Hepatocyte (in vitro differentiated cells): ENCODE measurements at regions not wholly inside any gene's neighbourhood (a gene's known extent, or its start where the extent isn't known, plus 50 kb on each side); places are given as distances from the start of the nearest gene placed in this dataset.

Source experiments
- DNase-seq: peaks from one replicate; pipeline ENCODE4 v3.0.0-alpha.2; 2016; ENCODE audit warnings: low spot score
- H2AFZ ChIP-seq: fragments of 200-600 bp; sonication (generic); 2 replicates; pipeline ENCODE4 v1.6.0; 2016; ENCODE audit warnings: antibody characterized with exemption, mild to moderate bottlenecking
- H3K27ac ChIP-seq: fragments of 200-600 bp; sonication (generic); 2 replicates; pipeline ENCODE4 v1.5.1; 2016; ENCODE audit warnings: mild to moderate bottlenecking
- H3K27me3 ChIP-seq: fragments of 200-600 bp; sonication (generic); 2 replicates; pipeline ENCODE4 v1.6.1; 2016
- H3K36me3 ChIP-seq: fragments of 200-600 bp; sonication (generic); replicated peaks from 2 replicates; pipeline ENCODE4 v1.5.1; 2016; ENCODE audit warnings: low read depth; ENCODE audit not compliant: insufficient read depth
- H3K4me1 ChIP-seq: fragments of 200-600 bp; sonication (generic); 2 replicates; pipeline ENCODE4 v1.5.1; 2016; ENCODE audit warnings: mild to moderate bottlenecking, moderate library complexity; ENCODE audit not compliant: insufficient read depth
- H3K4me2 ChIP-seq: fragments of 200-600 bp; sonication (generic); 2 replicates; pipeline ENCODE4 v1.6.0; 2016
- H3K4me3 ChIP-seq: fragments of 200-600 bp; sonication (generic); 2 replicates; pipeline ENCODE4 v1.5.1; 2016; ENCODE audit warnings: mild to moderate bottlenecking
- H3K79me2 ChIP-seq: fragments of 200-600 bp; sonication (generic); 2 replicates; pipeline ENCODE4 v1.6.0; 2017; ENCODE audit warnings: mild to moderate bottlenecking
- H3K9me2 ChIP-seq: fragments of 200-600 bp; sonication (generic); replicated peaks from 2 replicates; pipeline ENCODE4 v1.6.0; 2017; ENCODE audit warnings: mild to moderate bottlenecking; ENCODE audit not compliant: insufficient read depth
- H3K9me3 ChIP-seq: fragments of 200-600 bp; sonication (generic); 2 replicates; pipeline ENCODE4 v1.5.1; 2016; ENCODE audit warnings: low read depth, mild to moderate bottlenecking
- H4K20me1 ChIP-seq: fragments of 200-600 bp; sonication (generic); 2 replicates; pipeline ENCODE4 v1.6.0; 2016; ENCODE audit warnings: mild to moderate bottlenecking; ENCODE audit not compliant: insufficient read depth, poor library complexity, severe bottlenecking
- CTCF ChIP-seq: fragments of 200-600 bp; sonication (generic); IDR thresholded peaks from 2 replicates; pipeline ENCODE4 v1.5.1; 2016; ENCODE audit warnings: antibody characterized with exemption, mild to moderate bottlenecking; ENCODE audit not compliant: poor library complexity
- EZH2 ChIP-seq: fragments of 200-600 bp; sonication (generic); IDR thresholded peaks from 2 replicates; pipeline ENCODE4 v1.6.1; 2016; ENCODE audit warnings: antibody characterized with exemption, mild to moderate bottlenecking, borderline replicate concordance
- EZH2phosphoT487 ChIP-seq: fragments of 200-600 bp; sonication (generic); IDR thresholded peaks from one replicate; pipeline ENCODE4 v1.6.1; 2018; ENCODE audit warnings: antibody characterized with exemption, mild to moderate bottlenecking, low read depth, moderate library complexity; ENCODE audit not compliant: unreplicated experiment, severe bottlenecking
- WGBS: methylation state at CpG from one replicate; pipeline ENCODE4 v1.1.6; 2016; ENCODE audit warnings: low lambda C conversion rate; ENCODE audit errors: missing lambda C conversion rate; 5-methylcytosine and 5-hydroxymethylcytosine counted together

GRCh38 chr20:60474385-60474910, 516.2 kb downstream of the CDH26 start:
- H3K27ac ChIP-seq = no peak overlapping the region
- no peak overlapping the region for H2AFZ ChIP-seq
- H3K9me3 ChIP-seq = no peaks in the 10 kb centered on the region
- no peak overlapping the region for H3K4me2 ChIP-seq
- TF ChIP-seq CTCF (no peak), EZH2 (no peak), EZH2phosphoT487 (no peak)
- no peaks in the 10 kb centered on the region for H4K20me1 ChIP-seq
- H3K27me3 ChIP-seq = no peaks in the 10 kb centered on the region
- no peaks in the 10 kb centered on the region for H3K79me2 ChIP-seq
- no peak overlapping the region for H3K4me3 ChIP-seq
- H3K36me3 ChIP-seq = no peaks in the 10 kb centered on the region
- H3K4me1 ChIP-seq = no peaks in the 10 kb centered on the region
- WGBS = 85% methylated on average over 8 of the region's 8 CpGs
- DNase-seq = no peak
- no peaks in the 10 kb centered on the region for H3K9me2 ChIP-seq

GRCh38 chr20:60476045-60476444, 517.8 kb downstream of the CDH26 start:
- no peak overlapping the region for H2AFZ ChIP-seq
- no peaks in the 10 kb centered on the region for H4K20me1 ChIP-seq
- no peak overlapping the region for H3K4me3 ChIP-seq
- H3K4me2 ChIP-seq = no peak overlapping the region
- H3K36me3 ChIP-seq = no peaks in the 10 kb centered on the region
- no peaks in the 10 kb centered on the region for H3K4me1 ChIP-seq
- H3K27me3 ChIP-seq = no peaks in the 10 kb centered on the region
- TF ChIP-seq EZH2 (no peak), CTCF (no peak), EZH2phosphoT487 (no peak)
- no peak for DNase-seq
- no peaks in the 10 kb centered on the region for H3K79me2 ChIP-seq
- H3K9me3 ChIP-seq = no peaks in the 10 kb centered on the region
- no peaks in the 10 kb centered on the region for H3K9me2 ChIP-seq
- no peak overlapping the region for H3K27ac ChIP-seq
- WGBS = 81% methylated on average over 7 of the region's 7 CpGs

- no peak for DNase-seq
- H3K79me2 ChIP-seq = no peaks in the 10 kb centered on the region
- no peaks in the 10 kb centered on the region for H3K36me3 ChIP-seq
- H3K27ac ChIP-seq = no peak overlapping the region
- no peaks in the 10 kb centered on the region for H3K9me3 ChIP-seq
- no peaks in the 10 kb centered on the region for H4K20me1 ChIP-seq
- TF ChIP-seq EZH2 = no peak
- TF ChIP-seq CTCF = no peak
- TF ChIP-seq EZH2phosphoT487 = no peak
- no peaks in the 10 kb centered on the region for H3K27me3 ChIP-seq
- H3K4me1 ChIP-seq = no peaks in the 10 kb centered on the region
- H3K4me3 ChIP-seq = no peak overlapping the region
- no peaks in the 10 kb centered on the region for H3K9me2 ChIP-seq
- H2AFZ ChIP-seq = no peak overlapping the region
- no peak overlapping the region for H3K4me2 ChIP-seq
- 85% methylated on average over 11 of the region's 11 CpGs for WGBS
These were observed 519.7 kb downstream of the CDH26 start for GRCh38 chr20:60477958-60478357.

GRCh38 chr20:60478533-60478932, 520.3 kb downstream of the CDH26 start:
- Histone ChIP-seq H3K27ac (no peak overlapping the region), H3K4me3 (no peak overlapping the region), H3K9me3 (no peaks in the 10 kb centered on the region), H3K36me3 (no peaks in the 10 kb centered on the region), H3K4me1 (no peaks in the 10 kb centered on the region), H3K4me2 (no peak overlapping the region), H4K20me1 (no peaks in the 10 kb centered on the region), H3K27me3 (no peaks in the 10 kb centered on the region), H2AFZ (no peak overlapping the region), H3K79me2 (no peaks in the 10 kb centered on the region), H3K9me2 (no peaks in the 10 kb centered on the region)
- no peak for TF ChIP-seq CTCF
- TF ChIP-seq EZH2phosphoT487 = no peak
- TF ChIP-seq EZH2 = no peak
- no peak for DNase-seq
- WGBS = 79% methylated on average over 7 of the region's 7 CpGs
